Left hindlimb (tissue), 1 donor: ENCODE measurements at regions not wholly inside any gene's neighbourhood (a gene's known extent, or its start where the extent isn't known, plus 50 kb on each side); places are given as distances from the start of the nearest gene placed in this dataset.
A peak's percentile ranks its signal among the peaks of the same experiment; 100 is the strongest.

Experiments used
- DNase-seq: peaks from one replicate; pipeline ENCODE4 v3.0.0-alpha.2; 2018

DNA sequence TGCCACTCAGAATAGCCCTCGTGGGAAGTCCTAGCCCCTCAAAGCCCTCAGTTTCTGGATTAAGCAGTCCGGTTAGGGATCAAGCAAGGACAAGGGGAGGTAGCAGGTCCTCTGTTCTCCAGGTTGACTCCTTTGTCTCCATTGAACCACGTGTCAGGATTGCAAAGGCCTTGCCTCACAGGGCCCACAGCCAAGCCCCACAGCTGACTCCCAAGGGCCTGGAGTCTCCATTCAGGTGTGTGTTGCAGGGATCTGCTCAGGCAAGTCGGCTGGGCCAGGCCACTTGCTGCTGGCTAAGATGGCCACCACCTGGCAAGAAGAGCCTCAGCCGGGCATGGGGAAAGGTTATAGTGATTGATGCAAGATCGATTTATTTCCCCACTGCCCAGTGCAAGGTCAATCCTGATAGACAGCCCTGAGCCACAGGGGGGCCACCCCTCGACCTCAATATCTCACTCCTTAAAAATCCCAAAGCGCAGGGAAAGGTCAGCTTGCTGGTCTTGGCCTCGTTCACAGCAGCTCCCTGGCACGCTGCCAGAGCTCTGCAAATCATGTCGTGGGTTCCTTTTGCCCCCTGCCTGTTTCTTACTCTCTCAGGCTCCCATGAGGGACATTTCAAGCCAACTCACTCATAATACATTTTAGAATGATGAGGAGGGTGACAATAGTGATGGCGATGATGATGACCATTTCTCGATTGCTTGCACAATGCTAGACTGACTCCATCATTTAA lies 75.9 kb downstream of the EDN3 start:
- no peak for DNase-seq

DNA sequence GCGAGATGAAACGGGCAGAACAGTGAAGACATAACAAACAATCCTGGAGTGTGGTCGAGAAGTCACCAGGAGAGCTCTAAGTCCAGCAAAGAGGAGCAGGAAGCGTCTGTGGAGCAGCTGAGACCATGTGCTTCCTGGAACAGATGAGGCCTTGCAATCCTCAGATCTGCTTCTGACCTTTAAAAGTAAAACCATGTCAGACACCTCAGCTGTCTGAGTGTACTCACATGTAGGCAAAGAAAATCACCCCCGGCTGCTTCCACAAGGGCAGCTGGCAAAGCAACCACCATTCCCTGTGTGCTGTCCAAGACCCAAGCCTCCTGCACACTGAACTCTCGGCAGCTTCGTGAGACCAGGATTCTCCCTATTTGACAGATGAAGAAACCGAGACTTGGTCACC lies 76.6 kb downstream of the EDN3 start:
- no peak for DNase-seq

- DNase-seq = no peak
Observed at GRCh38 chr20:59377842-59378241, 77.4 kb downstream of the EDN3 start.

DNA sequence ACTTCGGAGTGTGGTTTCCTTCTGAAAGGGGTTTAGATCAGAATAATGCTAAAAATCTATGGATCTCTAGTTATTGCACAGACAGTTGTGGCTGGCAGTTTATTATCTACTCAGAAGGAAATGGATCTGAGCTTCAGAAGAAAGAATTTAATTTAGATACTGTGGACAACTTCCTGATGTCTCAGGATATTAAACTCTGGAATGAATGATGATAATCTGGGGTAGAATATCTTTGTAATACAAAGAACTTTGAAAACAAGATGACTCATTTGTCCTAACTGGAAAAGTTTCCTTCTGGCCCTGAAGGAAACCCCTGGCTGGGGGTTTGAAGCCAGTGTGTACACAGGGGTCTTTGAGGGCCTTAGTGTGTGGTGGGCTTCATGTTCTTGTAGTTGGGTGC lies 78.0 kb downstream of the EDN3 start:
- no peak for DNase-seq

- DNase-seq = no peak
Observed at GRCh38 chr20:59378966-59379365, 78.6 kb downstream of the EDN3 start.

- DNase-seq = no peak
Observed at GRCh38 chr20:59381689-59382088, 81.3 kb downstream of the EDN3 start.

DNA sequence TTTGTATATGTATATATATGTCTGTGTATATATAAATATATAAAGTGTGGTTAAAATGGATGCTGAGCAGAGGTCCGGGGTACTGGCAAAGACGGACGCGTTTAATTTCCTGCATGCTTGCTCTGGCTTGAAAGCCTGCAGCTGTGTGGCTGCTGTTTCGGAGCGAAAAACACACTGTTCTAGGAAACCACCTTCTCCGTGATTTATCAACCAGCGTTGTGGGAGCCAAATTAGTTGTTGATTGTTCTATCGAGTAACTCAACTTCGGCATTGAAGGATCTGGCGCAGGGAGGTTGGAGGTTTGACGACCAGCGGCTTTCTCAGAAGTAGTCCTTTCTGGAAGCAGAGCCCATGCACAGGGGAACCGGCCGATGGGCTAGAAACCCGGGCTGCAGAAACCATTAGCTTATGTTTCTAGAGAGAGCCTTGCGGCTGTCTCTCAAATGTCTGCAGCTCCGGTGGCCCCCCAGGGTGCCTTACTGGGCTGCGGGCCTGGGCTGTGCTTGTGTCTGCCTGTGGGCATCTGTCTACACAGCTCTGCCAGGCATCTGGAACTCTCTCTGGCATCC lies 81.8 kb downstream of the EDN3 start:
- no peak for DNase-seq

DNA sequence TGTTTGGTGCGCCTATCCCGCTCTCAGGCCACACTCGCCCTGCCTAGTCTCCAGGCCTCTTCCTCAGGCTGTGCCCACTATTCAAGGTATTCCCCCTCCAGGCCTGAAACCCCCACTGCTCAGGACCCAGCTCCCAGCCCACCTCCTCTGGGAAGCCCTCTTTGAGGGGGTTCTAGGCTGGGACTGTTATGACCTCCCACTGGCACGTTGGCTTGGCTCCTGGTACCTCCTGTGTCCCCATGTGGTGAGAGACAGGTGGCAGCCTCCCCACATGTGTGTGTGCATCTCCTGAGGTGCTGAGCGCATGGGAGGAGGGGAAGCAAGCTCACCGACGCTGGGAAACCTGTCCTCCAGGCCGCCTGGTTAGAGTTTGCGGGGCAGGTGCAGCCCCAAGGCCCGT lies 82.5 kb downstream of the EDN3 start:
- DNase-seq = no peak

DNA sequence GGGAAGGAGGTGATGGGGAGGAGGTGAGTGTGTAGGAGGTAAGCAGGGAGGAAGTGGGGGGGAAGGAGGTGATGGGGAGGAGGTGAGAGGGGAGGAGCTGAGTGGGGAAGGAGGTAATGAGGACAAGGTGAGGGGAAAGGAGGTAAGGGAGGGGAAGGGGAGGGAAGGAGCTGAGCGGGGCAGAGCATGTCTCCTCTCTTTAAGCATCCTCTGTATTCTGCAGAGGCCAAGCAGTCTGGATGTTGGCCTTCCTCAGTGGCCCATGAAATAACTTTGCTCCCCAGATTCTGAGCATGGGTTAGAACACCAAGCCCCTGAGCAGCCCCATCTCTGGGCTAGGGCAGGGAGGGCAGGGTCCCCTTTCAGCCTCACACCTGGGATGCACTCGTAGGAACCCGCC lies 84.6 kb downstream of the EDN3 start:
- DNase-seq = no peak

DNA sequence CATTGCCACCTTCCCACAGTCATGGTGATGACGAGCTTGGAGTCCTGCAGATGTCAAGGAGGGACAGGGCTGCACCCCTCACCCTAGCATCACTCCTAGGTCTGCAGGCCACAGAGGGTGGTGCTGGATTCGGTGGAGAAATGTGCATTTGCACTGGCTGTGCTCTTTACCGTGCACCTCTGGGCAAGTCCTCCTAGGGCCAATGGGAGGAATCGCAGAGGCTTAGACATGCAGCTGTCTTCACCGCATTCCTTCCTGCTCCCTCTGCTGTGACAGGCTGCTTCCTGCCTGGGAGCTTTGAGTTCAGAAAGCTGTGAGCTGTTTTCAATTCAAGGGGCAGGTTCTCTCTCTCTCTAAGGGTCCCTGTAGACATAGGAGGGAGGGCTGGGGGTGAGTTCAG lies 85.1 kb downstream of the EDN3 start:
- DNase-seq = peak; percentile 65

- peak; percentile 61 for DNase-seq
Observed at GRCh38 chr20:59386809-59387208, 86.4 kb downstream of the EDN3 start.

DNA sequence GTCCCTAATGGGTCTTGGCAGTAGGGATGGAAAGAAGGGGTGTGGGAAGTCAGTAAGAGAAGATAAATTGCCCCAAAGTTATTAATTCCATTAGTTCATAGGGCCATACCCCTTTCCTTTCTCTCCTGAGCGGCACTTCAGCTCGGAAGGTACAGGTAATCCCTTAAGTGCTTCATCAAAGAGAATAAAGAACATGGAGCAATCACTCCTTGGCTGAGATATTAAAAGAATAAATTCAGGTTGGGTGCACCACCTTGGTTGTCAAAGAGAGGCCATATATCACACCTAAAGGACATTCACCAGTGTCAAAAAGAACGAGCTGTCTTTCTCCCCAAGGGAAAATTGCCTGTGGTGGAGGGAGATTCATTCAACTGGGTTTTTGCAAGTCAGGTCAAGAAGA lies 87.5 kb downstream of the EDN3 start:
- DNase-seq = no peak

DNA sequence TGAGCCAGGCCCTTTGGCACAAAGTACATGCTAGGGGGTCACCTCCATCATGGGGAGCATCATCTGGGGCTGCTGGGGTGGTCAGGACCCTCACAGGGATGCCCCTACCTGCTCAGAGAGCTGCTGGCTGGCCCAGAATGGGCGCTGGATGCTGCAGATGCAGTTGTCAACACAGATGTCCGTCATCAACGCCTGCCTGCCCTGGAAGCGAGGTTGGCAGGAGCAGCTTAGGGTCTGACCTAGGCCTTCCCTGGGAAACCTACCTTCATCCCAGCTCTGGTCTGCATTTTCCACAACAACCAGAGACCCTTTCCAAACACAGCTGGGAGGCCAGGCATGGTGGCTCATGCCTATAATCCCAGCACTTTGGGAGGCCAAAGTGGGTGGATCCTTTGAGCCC lies 88.0 kb downstream of the EDN3 start:
- DNase-seq = no peak

GRCh38 chr20:59390437-59390836 lies 90.0 kb downstream of the EDN3 start:
- DNase-seq = no peak

DNA sequence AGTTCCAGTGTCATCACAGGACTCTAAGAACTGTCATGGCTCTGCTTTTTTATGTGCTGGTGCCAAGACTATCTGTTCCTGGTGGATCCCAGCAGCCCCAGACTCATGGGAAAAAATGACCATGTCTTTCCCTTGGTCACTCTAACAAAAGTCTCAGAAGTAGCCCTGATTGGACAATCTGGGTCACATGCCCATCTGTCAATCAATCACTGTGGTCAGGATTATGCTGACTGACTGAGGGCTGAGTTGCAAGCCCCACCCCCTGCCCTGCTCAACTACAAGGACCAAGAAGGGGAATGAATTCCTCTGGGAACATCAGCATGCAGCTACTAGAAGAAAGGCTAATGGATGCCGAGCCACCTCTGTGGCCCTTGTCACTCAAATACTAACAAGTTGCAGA lies 91.6 kb downstream of the EDN3 start:
- DNase-seq = no peak

DNA sequence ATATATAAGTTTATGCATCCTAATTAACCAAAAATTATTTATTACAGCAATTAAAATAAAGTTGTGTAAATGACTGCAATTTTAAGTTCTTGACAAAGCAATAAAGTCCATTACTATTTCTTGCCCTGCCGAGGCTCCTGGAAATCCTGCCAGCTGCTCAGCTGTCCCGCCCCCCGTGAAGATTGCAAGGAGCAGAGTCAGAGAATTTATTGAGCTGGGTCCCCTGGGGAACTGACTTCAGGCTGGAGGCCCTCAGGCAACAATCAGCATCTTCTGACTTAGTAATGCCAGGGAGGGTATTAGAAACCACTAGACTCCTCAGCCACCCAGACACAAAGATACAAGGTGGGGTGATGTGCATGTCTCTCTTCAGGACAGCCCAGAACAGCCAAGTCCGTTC lies 92.3 kb downstream of the EDN3 start:
- DNase-seq = no peak

GRCh38 chr20:59393142-59393541 lies 92.7 kb downstream of the EDN3 start:
- DNase-seq = no peak

DNA sequence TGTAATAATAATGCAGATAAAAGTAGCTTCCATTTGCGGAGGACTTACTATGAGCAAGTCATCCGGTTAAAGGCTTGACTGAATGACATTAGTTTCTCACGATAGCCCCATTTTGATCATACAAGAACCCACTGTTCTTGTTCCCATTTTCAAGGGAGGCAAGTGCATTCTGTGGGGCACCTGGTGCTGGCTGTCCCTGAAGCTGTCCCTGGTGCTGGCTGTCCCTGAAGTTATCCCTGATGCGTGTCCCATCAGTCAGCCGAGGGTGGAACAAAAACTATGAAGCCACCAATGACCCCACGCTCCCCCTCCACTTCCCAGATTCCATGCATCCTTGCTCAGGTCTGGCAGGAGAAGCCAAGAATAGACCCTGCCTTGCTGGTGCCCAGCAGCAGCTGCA lies 95.3 kb downstream of the EDN3 start:
- no peak for DNase-seq

DNA sequence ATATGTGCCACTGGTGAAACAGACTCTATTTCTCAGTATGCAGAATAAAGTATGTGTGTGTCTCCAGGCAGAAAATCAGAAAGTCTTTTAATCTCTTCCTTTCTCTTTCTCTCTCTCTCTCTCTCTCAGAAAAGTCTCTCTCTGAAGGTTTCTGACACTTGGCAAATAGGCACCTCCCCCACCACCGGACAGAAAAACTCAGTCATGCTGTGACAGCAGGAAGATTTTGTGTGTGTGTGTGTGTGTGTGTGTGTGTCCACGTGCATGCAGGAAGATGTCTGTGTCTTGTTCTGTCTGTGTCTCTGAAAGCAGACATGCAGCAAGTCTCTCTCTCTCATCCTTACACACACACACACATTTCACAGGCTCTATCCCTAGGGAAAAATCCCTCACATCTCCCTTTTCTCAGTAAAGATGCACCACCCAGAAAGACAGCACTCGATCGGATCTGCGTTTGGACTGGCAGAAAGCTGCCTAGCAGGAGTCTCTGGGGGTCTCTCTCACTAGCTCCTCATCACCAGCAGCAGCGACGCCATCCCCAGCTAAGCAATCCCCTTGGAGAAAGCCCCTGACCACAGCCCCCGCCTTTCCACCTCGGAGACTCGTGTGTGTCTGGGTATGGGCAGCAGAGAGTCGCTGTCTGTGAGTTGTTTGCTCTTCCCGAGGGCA lies 98.3 kb downstream of the EDN3 start:
- no peak for DNase-seq

DNA sequence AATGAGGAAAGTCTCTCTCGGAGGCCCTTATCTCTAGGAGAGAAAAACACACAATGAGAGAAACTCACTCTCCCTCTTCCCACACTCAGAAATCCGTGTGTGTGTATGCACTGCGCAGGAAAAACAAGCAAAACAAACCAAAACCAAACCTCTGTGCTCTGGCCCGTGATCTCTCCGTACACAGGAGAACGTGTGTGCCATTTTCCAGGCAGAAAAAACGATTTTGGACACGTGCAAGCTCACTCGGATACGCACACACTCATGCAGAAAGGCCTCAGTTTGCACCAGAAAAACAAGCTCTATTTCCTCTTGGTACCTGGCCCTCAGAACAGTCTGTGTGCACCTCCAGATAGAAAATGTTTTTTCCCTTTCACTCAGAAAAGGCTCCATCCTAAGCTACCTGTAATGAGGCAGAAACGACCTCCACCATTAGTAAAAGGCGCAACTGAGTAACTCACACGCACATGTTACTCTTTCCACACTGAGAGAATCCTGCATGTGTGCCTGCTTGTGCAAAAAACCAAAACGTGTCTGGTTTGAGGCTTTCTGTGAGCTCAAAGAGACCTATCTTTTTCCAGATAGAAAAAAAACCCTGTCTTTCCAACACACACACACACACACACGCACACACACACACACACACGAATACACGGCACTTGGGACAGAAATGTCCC lies 99.2 kb downstream of the EDN3 start:
- DNase-seq = no peak

DNA sequence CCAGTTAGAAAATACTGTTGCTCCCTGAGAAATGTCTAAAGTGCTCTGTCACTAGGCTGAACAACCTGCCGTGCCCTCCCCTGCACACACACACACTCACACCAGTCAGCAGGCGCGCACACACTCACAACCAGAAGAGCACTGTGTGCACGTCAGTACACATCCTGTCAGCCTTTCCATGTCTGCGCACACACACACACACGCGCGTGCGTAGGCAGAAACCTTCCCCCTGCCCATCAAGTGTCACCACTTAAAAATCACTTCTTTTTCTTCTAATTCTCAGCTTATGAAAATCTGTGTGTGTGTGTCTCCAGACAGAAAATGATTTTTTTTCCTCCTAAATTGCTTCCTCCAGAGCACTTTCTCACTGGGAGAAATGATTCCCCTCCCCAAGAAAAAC lies 100.3 kb downstream of the EDN3 start:
- no peak for DNase-seq

DNA sequence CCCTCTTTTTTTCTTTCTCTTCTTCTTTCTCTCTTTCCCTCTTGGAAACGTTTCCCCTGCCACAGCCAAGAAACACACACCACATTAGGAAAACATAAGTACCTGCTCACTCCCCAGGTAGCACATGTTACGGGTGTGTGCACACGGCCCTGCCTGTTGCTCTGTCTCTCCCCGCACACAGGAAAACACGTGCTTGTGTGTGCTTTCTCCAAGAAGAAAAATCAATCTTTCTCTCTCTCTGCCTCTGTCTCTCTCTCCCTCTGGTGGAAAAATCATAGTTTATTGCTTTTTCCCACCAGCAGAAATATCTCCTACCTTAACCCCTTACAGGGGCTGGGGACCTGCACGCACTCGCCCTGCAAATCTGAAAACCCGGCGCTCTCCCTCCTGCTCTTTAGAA lies 102.3 kb downstream of the EDN3 start:
- no peak for DNase-seq

- DNase-seq = peak; percentile 85
Observed at GRCh38 chr20:59403261-59403961, 103.0 kb downstream of the EDN3 start.
